CD14-positive monocyte (primary cell): ENCODE measurements at regions not wholly inside any gene's neighbourhood (a gene's known extent, or its start where the extent isn't known, plus 50 kb on each side); places are given as distances from the start of the nearest gene placed in this dataset.

ENCODE experiments used
- DNase-seq, 3 donors: peaks; one replicate each; pipeline ENCODE4 v3.0.0-alpha.2; 2011 to 2022
- H2AFZ ChIP-seq: 2 replicates; pipeline ENCODE4 v1.6.0; 2012; ENCODE audit warnings: mild to moderate bottlenecking, low read depth, low read length, inconsistent platforms; ENCODE audit not compliant: insufficient read depth, poor library complexity, severe bottlenecking
- H3K27ac ChIP-seq, 2 donors: 1 replicate in 1 of 2; 2 replicates in 1 of 2; pipeline ENCODE4 v1.5.1; 2012 to 2013; ENCODE audit warnings: low read length in 2 of 2, control low read depth in 1 of 2, inconsistent platforms in 1 of 2, low read depth in 1 of 2, mild to moderate bottlenecking in 1 of 2
- H3K27me3 ChIP-seq, 2 donors: one replicate each; pipeline versions ENCODE4 v1.6.0 to v1.6.1; 2011 to 2013; ENCODE audit warnings: low read length in 2 of 2; ENCODE audit not compliant: control insufficient read depth in 2 of 2, insufficient read depth in 2 of 2
- H3K36me3 ChIP-seq, 2 donors: replicated peaks in 1 of 2; 1 replicate in 1 of 2; 2 replicates in 1 of 2; pipeline versions ENCODE4 v1.5.1 to v1.6.1; 2012 to 2013; ENCODE audit warnings: low read length in 2 of 2, control low read depth in 1 of 2, inconsistent platforms in 1 of 2, mild to moderate bottlenecking in 1 of 2; ENCODE audit not compliant: insufficient read depth in 2 of 2, control insufficient read depth in 1 of 2
- H3K4me1 ChIP-seq, 2 donors: 1 replicate in 1 of 2; 2 replicates in 1 of 2; pipeline versions ENCODE4 v1.5.1 to v1.6.1; 2012 to 2013; ENCODE audit warnings: low read length in 2 of 2, control low read depth in 1 of 2, inconsistent platforms in 1 of 2, mild to moderate bottlenecking in 1 of 2, moderate library complexity in 1 of 2; ENCODE audit not compliant: insufficient read depth in 2 of 2, control insufficient read depth in 1 of 2
- H3K4me2 ChIP-seq: replicated peaks from 2 replicates; pipeline ENCODE3; 2012; ENCODE audit warnings: low read length, moderate library complexity, mild to moderate bottlenecking; ENCODE audit not compliant: poor library complexity, severe bottlenecking; ENCODE audit errors: extremely low read depth
- H3K4me3 ChIP-seq, 3 experiments: fragments of 200-600 bp in 1 of 3; sonication (generic) in 1 of 3; replicated peaks in 1 of 3; 1 replicate in 2 of 3; 2 replicates in 1 of 3; pipeline ENCODE4 v1.5.1; 2011 to 2013; ENCODE audit warnings: low read length in 3 of 3, mild to moderate bottlenecking in 3 of 3, control low read depth in 2 of 3, low read depth in 2 of 3, inconsistent platforms in 1 of 3, moderate library complexity in 1 of 3
- H3K79me2 ChIP-seq: 2 replicates; pipeline ENCODE4 v1.6.0; 2012; ENCODE audit warnings: mild to moderate bottlenecking, control low read depth, inconsistent platforms, low read length, moderate library complexity; ENCODE audit not compliant: insufficient read depth
- H3K9ac ChIP-seq: 2 replicates; pipeline ENCODE4 v1.6.0; 2017; ENCODE audit warnings: low read length, mild to moderate bottlenecking; ENCODE audit not compliant: insufficient read depth, poor library complexity, severe bottlenecking
- H3K9me3 ChIP-seq, 2 donors: replicated peaks in 1 of 2; 1 replicate in 1 of 2; 2 replicates in 1 of 2; pipeline versions ENCODE4 v1.5.1 to v1.6.1; 2012 to 2013; ENCODE audit warnings: low read length in 2 of 2, control low read depth in 1 of 2; ENCODE audit not compliant: control insufficient read depth in 1 of 2, insufficient read depth in 1 of 2
- H4K20me1 ChIP-seq: 2 replicates; pipeline ENCODE4 v1.6.0; 2012; ENCODE audit warnings: mild to moderate bottlenecking, low read length, control low read depth, moderate library complexity; ENCODE audit not compliant: insufficient read depth
- H3K27ac Mint-ChIP-seq, 7 donors: one replicate each; pipeline ENCODE4 v1.8.0; 2020; ENCODE audit warnings: mild to moderate bottlenecking in 7 of 7, mixed read lengths in 7 of 7, moderate library complexity in 6 of 7, inconsistent platforms in 2 of 7
- H3K27me3 Mint-ChIP-seq, 3 donors: one replicate each; pipeline ENCODE4 v1.8.0; 2021 to 2022; ENCODE audit warnings: low read depth in 3 of 3, mild to moderate bottlenecking in 3 of 3, mixed read lengths in 3 of 3, moderate library complexity in 3 of 3, inconsistent platforms in 1 of 3
- H3K36me3 Mint-ChIP-seq, 2 donors: one replicate each; pipeline ENCODE4 v1.8.0; 2020; ENCODE audit warnings: mixed read lengths in 2 of 2, inconsistent platforms in 1 of 2, mild to moderate bottlenecking in 1 of 2
- H3K4me1 Mint-ChIP-seq: one replicate; pipeline ENCODE4 v1.8.0; 2020; ENCODE audit warnings: mild to moderate bottlenecking, mixed read lengths
- H3K4me3 Mint-ChIP-seq, 2 donors: one replicate each; pipeline ENCODE4 v1.8.0; 2020; ENCODE audit warnings: mild to moderate bottlenecking in 2 of 2, mixed read lengths in 2 of 2, moderate library complexity in 1 of 2
- H3K9me3 Mint-ChIP-seq, 7 donors: one replicate each; pipeline ENCODE4 v1.8.0; 2020 to 2022; ENCODE audit warnings: mixed read lengths in 7 of 7, mild to moderate bottlenecking in 6 of 7, moderate library complexity in 6 of 7, inconsistent platforms in 2 of 7
- CTCF ChIP-seq: fragments of 200-600 bp; IDR thresholded peaks from one replicate; pipeline ENCODE4 v1.8.0; 2022; ENCODE audit warnings: antibody characterized with exemption, mild to moderate bottlenecking
- WGBS: methylation state at CpG from one replicate; pipeline ENCODE4 v1.1.5; 2013; ENCODE audit warnings: missing lambda C conversion rate; ENCODE audit not compliant: insufficient coverage; 5-methylcytosine and 5-hydroxymethylcytosine counted together
- intact Hi-C, 2 donors: fragments of 100-400 bp; cut with micrococcal nuclease; formaldehyde crosslinking; loops; one replicate each; pipeline versions ENCODE4 v1.15.0 to v1.15.1; 2023

GRCh38 chr12:59096246-59096645 is 175.9 kb upstream of the LRIG3 start:
- H3K36me3 ChIP-seq, result no peaks in the 10 kb centered on the region
- H3K27me3 ChIP-seq, result no peaks in the 10 kb centered on the region
- intact Hi-C loops, result no loop called here
- Mint-ChIP-seq H3K9me3 (peaks cover 0 to 6% (median 1%) of the 10 kb centered on the region in 7 donors), H3K4me1 (no peaks in the 10 kb centered on the region), H3K4me3 (no peak overlapping the region), H3K27me3 (no peaks in the 10 kb centered on the region), H3K27ac (no peak overlapping the region), H3K36me3 (no peaks in the 10 kb centered on the region)
- H3K4me2 ChIP-seq, result no peak overlapping the region
- no peak for DNase-seq
- no peaks in the 10 kb centered on the region for H3K9me3 ChIP-seq
- no peak overlapping the region for H2AFZ ChIP-seq
- no peaks in the 10 kb centered on the region for H3K79me2 ChIP-seq
- no peaks in the 10 kb centered on the region for H4K20me1 ChIP-seq
- H3K9ac ChIP-seq, result no peak overlapping the region
- no peak for TF ChIP-seq CTCF
- H3K4me3 ChIP-seq, result no peak overlapping the region
- no peak overlapping the region for H3K27ac ChIP-seq
- no peaks in the 10 kb centered on the region for H3K4me1 ChIP-seq

DNA sequence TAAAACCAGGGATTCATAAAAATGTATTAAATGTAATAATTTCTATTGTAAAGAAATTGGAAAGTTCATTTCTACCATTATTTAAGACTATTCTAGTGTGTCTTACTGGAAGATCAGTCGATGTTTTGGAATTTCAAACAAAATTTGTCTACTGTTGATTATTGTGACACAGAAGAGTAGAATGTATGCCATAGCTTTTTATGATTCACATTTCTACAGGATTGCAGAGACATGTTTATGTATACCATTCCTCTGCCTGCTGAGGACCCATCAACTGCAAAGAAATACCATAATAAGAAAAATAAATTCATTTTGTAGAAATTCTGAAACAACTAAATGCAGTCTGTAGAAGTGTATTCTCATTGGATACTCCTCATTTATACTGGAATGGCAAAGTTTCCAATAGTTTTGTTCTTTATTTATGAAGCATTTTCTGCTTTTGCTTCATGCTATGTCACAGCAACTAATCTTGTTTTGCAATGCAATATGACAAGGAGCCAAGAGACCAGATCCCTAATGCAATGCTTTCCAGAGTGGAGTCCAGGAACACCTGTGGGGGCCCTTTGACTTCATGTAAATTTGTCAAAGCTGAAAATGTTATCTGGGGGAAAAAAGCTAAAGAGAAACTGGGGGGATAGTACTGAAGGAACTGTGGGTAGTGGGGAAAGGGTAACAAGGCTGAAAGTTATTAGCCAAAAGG is 172.9 kb upstream of the LRIG3 start:
- Mint-ChIP-seq H3K9me3 (peaks cover 0 to 6% (median 1%) of the 10 kb centered on the region in 7 donors), H3K36me3 (no peaks in the 10 kb centered on the region), H3K4me3 (no peak overlapping the region), H3K27ac (no peak overlapping the region), H3K27me3 (no peaks in the 10 kb centered on the region), H3K4me1 (no peaks in the 10 kb centered on the region)
- no peaks in the 10 kb centered on the region for H4K20me1 ChIP-seq
- no peaks in the 10 kb centered on the region for H3K4me1 ChIP-seq
- intact Hi-C loops, result no loop called here
- H2AFZ ChIP-seq, result no peak overlapping the region
- H3K27ac ChIP-seq, result no peak overlapping the region
- no peak overlapping the region for H3K4me2 ChIP-seq
- no peaks in the 10 kb centered on the region for H3K27me3 ChIP-seq
- no peak overlapping the region for H3K4me3 ChIP-seq
- H3K9me3 ChIP-seq, result no peaks in the 10 kb centered on the region
- H3K36me3 ChIP-seq, result no peaks in the 10 kb centered on the region
- H3K9ac ChIP-seq, result no peak overlapping the region
- no peak for TF ChIP-seq CTCF
- no peak for DNase-seq
- H3K79me2 ChIP-seq, result no peaks in the 10 kb centered on the region
- WGBS, result no CpG with 5 or more reads among the region's 1 CpG
